HepG2 (cell line): ENCODE measurements at regions not wholly inside any gene's neighbourhood (a gene's known extent, or its start where the extent isn't known, plus 50 kb on each side); places are given as distances from the start of the nearest gene placed in this dataset.

Experiments
- DBP ChIP-seq: sonication (generic); formaldehyde crosslinking; IDR thresholded peaks from 2 replicates; pipeline ENCODE4 v1.4.0; 2020; ENCODE audit warnings: missing genetic modification reagents; ENCODE audit errors: not compliant biosample characterization
- SNAI1 ChIP-seq: sonication (generic); formaldehyde crosslinking; IDR thresholded peaks from 2 replicates; pipeline ENCODE4 v1.5.0; 2020; ENCODE audit warnings: mild to moderate bottlenecking, missing genetic modification reagents, borderline replicate concordance
- ZNF30 ChIP-seq: sonication (generic); formaldehyde crosslinking; IDR thresholded peaks from 2 replicates; pipeline ENCODE4 v1.5.0; 2020; ENCODE audit warnings: mild to moderate bottlenecking, missing genetic modification reagents
- ZNF333 ChIP-seq: sonication (generic); formaldehyde crosslinking; IDR thresholded peaks from 2 replicates; pipeline ENCODE4 v1.4.0; 2020; ENCODE audit warnings: mild to moderate bottlenecking, missing genetic modification reagents, borderline replicate concordance
- ZNF407 ChIP-seq: sonication (generic); formaldehyde crosslinking; IDR thresholded peaks from one replicate; pipeline ENCODE4 v1.5.1; 2020; ENCODE audit warnings: mild to moderate bottlenecking, missing genetic modification reagents; ENCODE audit errors: not compliant biosample characterization
- TF ChIP-seq, protein P1 (sequence below): sonication (generic); formaldehyde crosslinking; IDR thresholded peaks from 2 replicates; pipeline ENCODE4 v1.5.1; 2020; ENCODE audit warnings: missing genetic modification reagents, mild to moderate bottlenecking, borderline replicate concordance

- TF ChIP-seq DBP (CRISPR knock-in tag), result no peak
- no peak for TF ChIP-seq ZNF407 (CRISPR knock-in tag)
- TF ChIP-seq ZNF30 (CRISPR knock-in tag), result no peak
- TF ChIP-seq SNAI1 (CRISPR knock-in tag), result no peak
- TF ChIP-seq, protein P1, sequence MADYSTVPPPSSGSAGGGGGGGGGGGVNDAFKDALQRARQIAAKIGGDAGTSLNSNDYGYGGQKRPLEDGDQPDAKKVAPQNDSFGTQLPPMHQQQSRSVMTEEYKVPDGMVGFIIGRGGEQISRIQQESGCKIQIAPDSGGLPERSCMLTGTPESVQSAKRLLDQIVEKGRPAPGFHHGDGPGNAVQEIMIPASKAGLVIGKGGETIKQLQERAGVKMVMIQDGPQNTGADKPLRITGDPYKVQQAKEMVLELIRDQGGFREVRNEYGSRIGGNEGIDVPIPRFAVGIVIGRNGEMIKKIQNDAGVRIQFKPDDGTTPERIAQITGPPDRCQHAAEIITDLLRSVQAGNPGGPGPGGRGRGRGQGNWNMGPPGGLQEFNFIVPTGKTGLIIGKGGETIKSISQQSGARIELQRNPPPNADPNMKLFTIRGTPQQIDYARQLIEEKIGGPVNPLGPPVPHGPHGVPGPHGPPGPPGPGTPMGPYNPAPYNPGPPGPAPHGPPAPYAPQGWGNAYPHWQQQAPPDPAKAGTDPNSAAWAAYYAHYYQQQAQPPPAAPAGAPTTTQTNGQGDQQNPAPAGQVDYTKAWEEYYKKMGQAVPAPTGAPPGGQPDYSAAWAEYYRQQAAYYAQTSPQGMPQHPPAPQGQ (CRISPR knock-in tag), result no peak
- TF ChIP-seq ZNF333 (CRISPR knock-in tag), result no peak
Observed at GRCh38 chr11:46181387-46181786, 60.1 kb upstream of the PHF21A start (continued).
